ENCODE measurements at regions not wholly inside any gene's neighbourhood (a gene's known extent, or its start where the extent isn't known, plus 50 kb on each side); places are given as distances from the start of the nearest gene placed in this dataset.

DNA sequence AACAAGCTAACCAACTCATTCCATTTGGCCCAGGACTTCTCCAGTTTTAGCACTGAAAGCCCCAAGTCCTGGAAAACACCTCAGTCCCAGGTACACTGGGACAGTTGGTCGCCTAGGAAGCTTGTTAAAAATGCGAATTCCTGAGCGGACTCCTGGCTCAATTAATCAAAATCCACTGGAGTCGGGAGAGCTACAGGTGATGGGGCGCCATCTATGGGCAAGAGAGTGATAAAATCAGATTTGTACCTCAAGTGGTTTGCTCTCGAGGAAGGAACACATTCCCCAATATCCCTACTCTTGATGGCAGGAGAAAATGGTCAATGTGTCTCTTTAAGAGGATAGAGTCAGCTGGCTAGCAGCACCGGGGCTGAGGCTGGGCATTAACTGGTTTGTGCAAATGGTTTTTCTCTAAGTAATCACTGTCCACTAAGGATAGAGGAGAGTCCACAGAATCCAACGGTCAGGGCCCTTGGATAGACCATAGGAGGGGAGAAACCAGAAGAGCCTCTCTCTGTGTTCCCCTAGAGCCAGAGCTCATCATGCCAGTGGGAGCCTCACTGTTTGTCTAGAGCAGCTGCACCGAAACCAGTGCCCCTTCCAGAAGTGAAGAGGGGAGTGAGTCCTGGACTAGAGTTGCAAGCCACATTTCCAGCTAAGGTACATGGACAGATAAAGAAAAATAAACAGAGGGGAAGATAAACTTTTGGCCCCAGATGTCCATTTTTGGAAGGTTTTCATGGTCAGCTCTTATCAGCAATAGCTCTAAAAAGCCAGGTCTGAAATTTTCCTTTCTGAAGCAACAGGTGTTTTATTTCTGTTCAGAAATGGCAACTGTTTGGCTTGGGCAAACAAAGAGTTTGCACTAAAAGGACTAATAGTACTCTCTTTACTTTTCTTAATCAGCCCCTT lies 148.5 kb downstream of the TENT5C start:
- 31 to 88% methylated on average over 2 to 9 of the region's 9 CpGs for WGBS, 2 experiments (ENCODE audit: insufficient coverage in 1 of 2, insufficient read length in 1 of 2)
- no peaks in the 10 kb centered on the region for H3K9me3 Mint-ChIP-seq
- H3K27ac Mint-ChIP-seq = no peak overlapping the region
- H3K9me3 ChIP-seq (ENCODE audit: control insufficient read depth, low read length) = no peaks in the 10 kb centered on the region
- H3K4me1 ChIP-seq (ENCODE audit: control insufficient read depth, insufficient read depth, low read length) = no peaks in the 10 kb centered on the region
- H3K27ac ChIP-seq (ENCODE audit: low read depth, low read length) = no peak overlapping the region
- no peak overlapping the region for H3K4me3 Mint-ChIP-seq
- peaks cover 7% of the 10 kb centered on the region for H3K27me3 Mint-ChIP-seq (ENCODE audit: insufficient read depth)
- H3K36me3 ChIP-seq (ENCODE audit: control insufficient read depth, insufficient read depth, low read length) = no peaks in the 10 kb centered on the region
- DNase-seq = peak; percentile 86
- H3K4me1 Mint-ChIP-seq = peaks cover 8% of the 10 kb centered on the region
- TF ChIP-seq, protein P1, sequence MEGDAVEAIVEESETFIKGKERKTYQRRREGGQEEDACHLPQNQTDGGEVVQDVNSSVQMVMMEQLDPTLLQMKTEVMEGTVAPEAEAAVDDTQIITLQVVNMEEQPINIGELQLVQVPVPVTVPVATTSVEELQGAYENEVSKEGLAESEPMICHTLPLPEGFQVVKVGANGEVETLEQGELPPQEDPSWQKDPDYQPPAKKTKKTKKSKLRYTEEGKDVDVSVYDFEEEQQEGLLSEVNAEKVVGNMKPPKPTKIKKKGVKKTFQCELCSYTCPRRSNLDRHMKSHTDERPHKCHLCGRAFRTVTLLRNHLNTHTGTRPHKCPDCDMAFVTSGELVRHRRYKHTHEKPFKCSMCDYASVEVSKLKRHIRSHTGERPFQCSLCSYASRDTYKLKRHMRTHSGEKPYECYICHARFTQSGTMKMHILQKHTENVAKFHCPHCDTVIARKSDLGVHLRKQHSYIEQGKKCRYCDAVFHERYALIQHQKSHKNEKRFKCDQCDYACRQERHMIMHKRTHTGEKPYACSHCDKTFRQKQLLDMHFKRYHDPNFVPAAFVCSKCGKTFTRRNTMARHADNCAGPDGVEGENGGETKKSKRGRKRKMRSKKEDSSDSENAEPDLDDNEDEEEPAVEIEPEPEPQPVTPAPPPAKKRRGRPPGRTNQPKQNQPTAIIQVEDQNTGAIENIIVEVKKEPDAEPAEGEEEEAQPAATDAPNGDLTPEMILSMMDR (conservative IDR thresholded peaks at IDR 0.05) = peak; percentile 86
- H3K36me3 Mint-ChIP-seq (ENCODE audit: low read depth) = no peaks in the 10 kb centered on the region
- H3K9ac ChIP-seq (ENCODE audit: extremely low read depth, low read length, poor library complexity, severe bottlenecking) = no peak overlapping the region
- H3K27me3 ChIP-seq (ENCODE audit: control insufficient read depth, insufficient read depth, low read length, poor library complexity, severe bottlenecking) = peaks cover 7% of the 10 kb centered on the region
- no peak overlapping the region for H3K4me3 ChIP-seq (ENCODE audit: low read length)

DNA sequence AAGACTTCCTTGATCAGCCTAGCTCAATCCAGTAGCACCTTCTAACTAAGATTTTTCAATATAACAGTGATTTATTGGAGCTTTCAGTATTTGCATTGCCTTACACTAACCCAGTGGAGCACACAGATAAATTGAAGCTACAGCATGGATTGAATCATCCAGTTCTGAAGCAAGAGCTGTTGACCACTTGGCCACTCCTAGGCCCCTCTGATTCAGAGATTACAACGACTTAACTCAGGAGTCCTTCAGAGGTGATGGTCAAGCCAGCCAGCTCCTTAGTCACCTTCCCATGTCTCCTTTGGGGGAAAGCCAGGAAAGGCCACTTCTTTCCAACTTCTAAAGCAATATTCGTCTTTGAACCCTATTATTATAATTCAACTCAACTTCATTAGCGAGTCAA lies 151.8 kb downstream of the TENT5C start:
- no peaks in the 10 kb centered on the region for H3K4me1 ChIP-seq (ENCODE audit: control insufficient read depth, insufficient read depth, low read length)
- peaks cover 7% of the 10 kb centered on the region for H3K27me3 ChIP-seq (ENCODE audit: control insufficient read depth, insufficient read depth, low read length, poor library complexity, severe bottlenecking)
- no peak for DNase-seq
- no peak overlapping the region for H3K27ac ChIP-seq (ENCODE audit: low read depth, low read length)
- Mint-ChIP-seq H3K36me3 (ENCODE audit: low read depth) (no peaks in the 10 kb centered on the region), H3K27ac (no peak overlapping the region), H3K9me3 (no peaks in the 10 kb centered on the region), H3K27me3 (ENCODE audit: insufficient read depth) (peaks cover 7% of the 10 kb centered on the region), H3K4me3 (no peak overlapping the region), H3K4me1 (peaks cover 8% of the 10 kb centered on the region)
- H3K4me3 ChIP-seq (ENCODE audit: low read length) = no peak overlapping the region
- WGBS, 2 experiments (ENCODE audit: insufficient coverage in 1 of 2, insufficient read length in 1 of 2) = 76 to 83% methylated on average over 3 of the region's 3 CpGs
- H3K36me3 ChIP-seq (ENCODE audit: control insufficient read depth, insufficient read depth, low read length) = no peaks in the 10 kb centered on the region
- no peak overlapping the region for H3K9ac ChIP-seq (ENCODE audit: extremely low read depth, low read length, poor library complexity, severe bottlenecking)
- H3K9me3 ChIP-seq (ENCODE audit: control insufficient read depth, low read length) = no peaks in the 10 kb centered on the region
- TF ChIP-seq, protein P1 (conservative IDR thresholded peaks at IDR 0.05) = no peak

DNA sequence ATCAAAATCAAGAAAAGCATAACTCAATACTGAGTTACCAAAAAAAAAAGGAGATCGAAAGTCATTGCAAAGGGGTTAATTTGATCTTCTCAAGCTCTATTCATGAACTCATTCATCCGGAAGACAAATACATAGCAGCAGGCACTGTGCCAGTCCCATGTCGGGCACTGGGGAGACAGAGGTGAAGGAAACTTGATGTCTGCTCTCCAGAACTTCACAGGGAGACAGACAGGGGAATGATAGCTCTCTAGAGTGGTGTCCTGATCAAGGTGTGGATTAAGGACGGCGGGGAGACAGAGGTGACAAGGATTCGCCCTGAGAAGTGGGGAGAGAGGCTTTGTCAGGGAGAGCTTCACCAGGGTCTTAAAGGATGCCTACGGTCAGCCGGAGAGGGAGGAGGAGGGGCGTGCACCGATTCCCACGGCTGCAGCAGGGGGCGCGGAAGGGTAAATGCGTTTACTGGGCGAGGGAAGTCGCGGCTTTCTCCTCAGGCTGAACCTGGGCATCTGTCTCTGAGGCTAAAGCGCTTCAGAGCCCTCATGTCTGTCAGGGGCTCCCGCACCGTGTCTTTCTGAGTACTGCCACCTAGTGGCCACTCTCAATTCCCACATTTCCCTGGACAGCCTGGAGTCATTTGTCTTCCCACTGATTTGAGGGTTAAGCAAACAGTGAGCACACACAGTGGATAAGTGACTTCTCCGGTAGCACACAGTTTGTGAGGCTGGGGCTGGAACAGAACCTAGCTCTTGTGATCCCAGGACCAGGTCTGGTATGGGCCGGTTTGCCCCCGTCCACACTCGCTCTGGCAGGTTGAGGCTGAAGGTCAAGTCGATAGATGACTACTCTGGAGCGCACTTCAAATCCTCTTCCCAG lies 152.8 kb downstream of the TENT5C start:
- peak overlapping the region; percentile 45 for H3K4me3 Mint-ChIP-seq
- H3K27me3 Mint-ChIP-seq (ENCODE audit: insufficient read depth) = peaks cover 7% of the 10 kb centered on the region
- Histone ChIP-seq H3K4me3 (ENCODE audit: low read length) (peak overlapping the region; percentile 72), H3K9me3 (ENCODE audit: control insufficient read depth, low read length) (no peaks in the 10 kb centered on the region), H3K27ac (ENCODE audit: low read depth, low read length) (no peak overlapping the region), H3K9ac (ENCODE audit: extremely low read depth, low read length, poor library complexity, severe bottlenecking) (no peak overlapping the region), H3K4me1 (ENCODE audit: control insufficient read depth, insufficient read depth, low read length) (no peaks in the 10 kb centered on the region), H3K36me3 (ENCODE audit: control insufficient read depth, insufficient read depth, low read length) (no peaks in the 10 kb centered on the region), H3K27me3 (ENCODE audit: control insufficient read depth, insufficient read depth, low read length, poor library complexity, severe bottlenecking) (peaks cover 7% of the 10 kb centered on the region)
- H3K36me3 Mint-ChIP-seq (ENCODE audit: low read depth) = no peaks in the 10 kb centered on the region
- H3K27ac Mint-ChIP-seq = no peak overlapping the region
- 20 to 28% methylated on average over 19 to 26 of the region's 26 CpGs for WGBS, 2 experiments (ENCODE audit: insufficient coverage in 1 of 2, insufficient read length in 1 of 2)
- peak; percentile 96 for DNase-seq
- TF ChIP-seq, protein P1 (conservative IDR thresholded peaks at IDR 0.05) = peak; percentile 95
- peaks cover 8% of the 10 kb centered on the region for H3K4me1 Mint-ChIP-seq
- no peaks in the 10 kb centered on the region for H3K9me3 Mint-ChIP-seq
